SU-DHL-6 (cell line): ENCODE measurements at regions not wholly inside any gene's neighbourhood (a gene's known extent, or its start where the extent isn't known, plus 50 kb on each side); places are given as distances from the start of the nearest gene placed in this dataset.

ENCODE experiments used
- H2AFZ ChIP-seq: fragments of 200-600 bp; sonication (generic); 2 replicates; pipeline ENCODE4 v1.6.1; 2014; ENCODE audit warnings: low read depth, mild to moderate bottlenecking, moderate library complexity, mixed read lengths, antibody characterized with exemption, low read length; ENCODE audit not compliant: severe bottlenecking
- H3F3A ChIP-seq: fragments of 200-600 bp; shearing (Covaris generic); 2 replicates; pipeline ENCODE4 v1.6.0; 2016; ENCODE audit warnings: antibody characterized with exemption, mild to moderate bottlenecking; ENCODE audit not compliant: insufficient read depth
- H3K27ac ChIP-seq: fragments of 200-600 bp; sonication (generic); 2 replicates; pipeline ENCODE4 v1.5.1; 2016; ENCODE audit warnings: low read depth, mild to moderate bottlenecking, low read length, moderate library complexity, mixed read lengths
- H3K27me3 ChIP-seq: fragments of 200-600 bp; sonication (generic), shearing (Covaris generic); 2 replicates; pipeline ENCODE4 v1.6.0; 2014; ENCODE audit warnings: mild to moderate bottlenecking, low read length
- H3K36me3 ChIP-seq: fragments of 200-600 bp; sonication (generic); 2 replicates; pipeline ENCODE4 v1.6.1; 2014; ENCODE audit warnings: mild to moderate bottlenecking, low read length, mixed read lengths
- H3K4me2 ChIP-seq: fragments of 300-600, 200-600 bp; shearing (Covaris generic), sonication (generic); 2 replicates; pipeline ENCODE4 v1.6.0; 2014; ENCODE audit warnings: low read length, low read depth, mild to moderate bottlenecking; ENCODE audit not compliant: poor library complexity, severe bottlenecking
- H3K4me3 ChIP-seq: fragments of 200-600 bp; sonication (generic); 2 replicates; pipeline ENCODE4 v1.5.1; 2014; ENCODE audit warnings: antibody characterized with exemption, low read length, mild to moderate bottlenecking, mixed read lengths; ENCODE audit not compliant: insufficient read depth, poor library complexity, severe bottlenecking
- H3K79me2 ChIP-seq: fragments of 200-600 bp; sonication (generic); 2 replicates; pipeline ENCODE4 v1.6.1; 2014; ENCODE audit warnings: mild to moderate bottlenecking, low read length, moderate library complexity; ENCODE audit not compliant: insufficient read depth
- H3K9ac ChIP-seq: fragments of 200-600 bp; sonication (generic); 2 replicates; pipeline ENCODE4 v1.7.0; 2014; ENCODE audit warnings: mild to moderate bottlenecking, low read length
- H3K9me2 ChIP-seq: fragments of 200-600 bp; sonication (generic); replicated peaks from 2 replicates; pipeline ENCODE4 v1.6.1; 2014; ENCODE audit warnings: low read length; ENCODE audit not compliant: insufficient read depth
- H3K9me3 ChIP-seq: fragments of 200-600 bp; sonication (generic); 2 replicates; pipeline ENCODE4 v1.6.1; 2014; ENCODE audit warnings: low read length, mixed read lengths; ENCODE audit not compliant: insufficient read depth
- H4K20me1 ChIP-seq: fragments of 200-600 bp; sonication (generic); 2 replicates; pipeline ENCODE4 v1.6.1; 2014; ENCODE audit warnings: low read depth, mild to moderate bottlenecking, antibody characterized with exemption, low read length, moderate library complexity, mixed read lengths
- CTCF ChIP-seq: fragments of 200-600 bp; sonication (generic); IDR thresholded peaks from one replicate; pipeline ENCODE4 v1.5.1; 2017; ENCODE audit warnings: antibody characterized with exemption, mild to moderate bottlenecking, low read length, moderate library complexity; ENCODE audit not compliant: insufficient read depth, poor library complexity, severe bottlenecking
- EZH2phosphoT487 ChIP-seq: fragments of 200-600 bp; sonication (generic), shearing (Covaris generic); conservative IDR thresholded peaks from 2 replicates; pipeline ENCODE4 v1.6.1; 2018; ENCODE audit warnings: mild to moderate bottlenecking, antibody characterized with exemption, low read length, moderate library complexity, mixed read lengths

- Histone ChIP-seq H4K20me1 (no peaks in the 10 kb centered on the region), H3K4me2 (no peak overlapping the region), H3K4me3 (no peak overlapping the region), H3K9me2 (no peaks in the 10 kb centered on the region), H3K27me3 (no peaks in the 10 kb centered on the region), H3K9ac (no peak overlapping the region), H3K36me3 (no peaks in the 10 kb centered on the region), H3K79me2 (no peaks in the 10 kb centered on the region), H2AFZ (no peak overlapping the region), H3F3A (no peaks in the 10 kb centered on the region), H3K27ac (no peak overlapping the region), H3K9me3 (no peaks in the 10 kb centered on the region)
- TF ChIP-seq EZH2phosphoT487 (no peak), CTCF (no peak)
Measured at GRCh38 chr5:74352256-74352655, 288.3 kb downstream of the ENC1 start.

DNA sequence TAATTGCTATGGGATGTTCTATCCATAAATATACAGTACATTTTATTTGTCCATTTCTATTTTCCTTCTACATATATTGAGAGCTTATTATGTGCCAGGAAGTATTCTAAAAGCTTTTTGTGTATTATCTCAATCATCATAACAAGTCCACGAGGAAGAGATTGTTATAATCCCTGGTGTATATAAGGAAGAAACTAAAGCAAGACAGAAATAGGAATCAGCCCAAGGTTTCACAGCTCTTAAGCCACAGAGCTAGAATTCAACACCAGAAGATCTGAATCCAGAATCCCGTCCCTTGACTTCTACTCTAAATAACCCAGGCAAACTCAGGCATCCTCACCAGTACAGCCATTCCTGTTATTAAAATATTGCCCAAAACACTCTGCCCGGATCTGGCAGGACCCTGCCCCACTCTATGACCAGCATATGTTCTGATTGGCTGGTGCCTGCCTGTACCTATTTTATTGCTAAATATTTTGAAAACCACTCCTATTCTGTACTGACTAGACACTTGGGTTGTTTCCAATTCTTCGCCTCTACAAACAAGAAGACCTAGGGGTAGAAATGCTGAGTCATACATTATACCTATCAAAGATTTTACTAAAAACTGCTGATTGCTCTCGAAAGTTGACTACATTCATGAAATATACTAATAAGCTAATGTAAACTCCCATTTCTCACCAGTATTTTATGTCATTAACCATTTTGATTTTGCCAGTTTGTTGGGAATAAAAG, 297.4 kb downstream of the ENC1 start:
- TF ChIP-seq CTCF (no peak), EZH2phosphoT487 (no peak)
- H3F3A ChIP-seq, result no peaks in the 10 kb centered on the region
- no peak overlapping the region for H2AFZ ChIP-seq
- H3K4me2 ChIP-seq, result no peak overlapping the region
- H3K9ac ChIP-seq, result no peak overlapping the region
- H4K20me1 ChIP-seq, result no peaks in the 10 kb centered on the region
- H3K4me3 ChIP-seq, result no peak overlapping the region
- no peaks in the 10 kb centered on the region for H3K9me2 ChIP-seq
- no peaks in the 10 kb centered on the region for H3K36me3 ChIP-seq
- H3K9me3 ChIP-seq, result no peaks in the 10 kb centered on the region
- no peaks in the 10 kb centered on the region for H3K79me2 ChIP-seq
- no peaks in the 10 kb centered on the region for H3K27me3 ChIP-seq
- H3K27ac ChIP-seq, result no peak overlapping the region

DNA sequence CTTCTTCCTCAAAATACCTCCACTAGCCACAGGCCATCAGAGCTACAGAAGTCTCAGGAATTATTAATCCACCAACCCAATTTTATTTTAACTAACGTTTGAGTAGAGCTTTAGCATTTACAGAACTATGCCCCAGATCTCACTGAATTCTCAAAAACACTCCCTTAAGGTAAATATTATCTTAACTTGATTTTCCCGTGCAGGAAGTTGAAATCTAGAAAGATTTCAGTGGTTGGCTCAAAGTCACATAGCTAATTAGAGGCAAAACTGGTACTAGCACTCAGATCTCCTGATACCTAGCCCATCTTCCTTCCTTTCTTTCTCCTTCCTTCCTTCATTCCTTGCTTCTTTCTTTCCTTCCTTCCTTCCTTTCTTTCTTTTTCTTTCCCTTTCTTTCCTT, 298.3 kb downstream of the ENC1 start:
- H3K36me3 ChIP-seq, result no peaks in the 10 kb centered on the region
- no peak overlapping the region for H3K27ac ChIP-seq
- H3K79me2 ChIP-seq, result no peaks in the 10 kb centered on the region
- no peaks in the 10 kb centered on the region for H3F3A ChIP-seq
- no peak overlapping the region for H3K9ac ChIP-seq
- no peaks in the 10 kb centered on the region for H3K9me2 ChIP-seq
- H3K4me2 ChIP-seq, result no peak overlapping the region
- H3K4me3 ChIP-seq, result no peak overlapping the region
- H3K9me3 ChIP-seq, result no peaks in the 10 kb centered on the region
- no peak overlapping the region for H2AFZ ChIP-seq
- no peaks in the 10 kb centered on the region for H3K27me3 ChIP-seq
- H4K20me1 ChIP-seq, result no peaks in the 10 kb centered on the region
- TF ChIP-seq CTCF (no peak), EZH2phosphoT487 (no peak)
